Neural cell (in vitro differentiated cells): ENCODE measurements at regions not wholly inside any gene's neighbourhood (a gene's known extent, or its start where the extent isn't known, plus 50 kb on each side); places are given as distances from the start of the nearest gene placed in this dataset.

ENCODE experiments used
- H2AFZ ChIP-seq: fragments of 200-600, 300-800 bp; sonication (generic), shearing (Covaris generic); 2 replicates; pipeline ENCODE4 v1.6.0; 2014; ENCODE audit warnings: low read depth, mild to moderate bottlenecking, antibody characterized with exemption, low read length, moderate library complexity
- H3F3A ChIP-seq: fragments of 200-600 bp; shearing (Covaris generic); 2 replicates; pipeline ENCODE4 v1.6.1; 2016; ENCODE audit warnings: mild to moderate bottlenecking, moderate library complexity, mixed read lengths, antibody characterized with exemption, low read length; ENCODE audit not compliant: insufficient read depth, poor library complexity, severe bottlenecking
- H3K27ac ChIP-seq: fragments of 200-600, 300-800 bp; sonication (generic), shearing (Covaris generic); 2 replicates; pipeline ENCODE4 v1.5.1; 2014; ENCODE audit warnings: mild to moderate bottlenecking, low read length, moderate library complexity
- H3K27me3 ChIP-seq: fragments of 300-800, 200-600 bp; sonication (generic), shearing (Covaris generic); 2 replicates; pipeline ENCODE4 v1.6.0; 2014; ENCODE audit warnings: mild to moderate bottlenecking, low read depth, low read length, moderate library complexity; ENCODE audit not compliant: insufficient read depth
- H3K36me3 ChIP-seq: fragments of 300-800, 200-600 bp; sonication (generic), shearing (Covaris generic); 2 replicates; pipeline ENCODE4 v1.5.1; 2014; ENCODE audit warnings: mild to moderate bottlenecking, antibody characterized with exemption, low read length, moderate library complexity; ENCODE audit not compliant: insufficient read depth
- H3K4me2 ChIP-seq: fragments of 300-800, 200-600 bp; sonication (generic), shearing (Covaris generic); 2 replicates; pipeline ENCODE4 v1.6.0; 2014; ENCODE audit warnings: mild to moderate bottlenecking, low read length
- H3K4me3 ChIP-seq: fragments of 300-800, 200-600 bp; sonication (generic), shearing (Covaris generic); 2 replicates; pipeline ENCODE4 v1.5.1; 2014; ENCODE audit warnings: mild to moderate bottlenecking, low read length, moderate library complexity
- H3K79me2 ChIP-seq: fragments of 200-600 bp; shearing (Covaris generic); replicated peaks from 2 replicates; pipeline ENCODE4 v1.6.0; 2014; ENCODE audit warnings: mild to moderate bottlenecking, low read length, moderate library complexity; ENCODE audit not compliant: insufficient read depth
- H3K9ac ChIP-seq: fragments of 300-800, 200-600 bp; sonication (generic), shearing (Covaris generic); 2 replicates; pipeline ENCODE4 v1.6.1; 2016; ENCODE audit warnings: mild to moderate bottlenecking, low read length, mixed read lengths
- H3K9me2 ChIP-seq: fragments of 200-600 bp; shearing (Covaris generic); 2 replicates; pipeline ENCODE4 v1.6.1; 2016; ENCODE audit warnings: mild to moderate bottlenecking, low read length, mixed read lengths; ENCODE audit not compliant: insufficient read depth
- H3K9me3 ChIP-seq: fragments of 200-600, 300-800 bp; sonication (generic), shearing (Covaris generic); 2 replicates; pipeline ENCODE4 v1.6.1; 2016; ENCODE audit warnings: mild to moderate bottlenecking, mixed run types, low read length, moderate library complexity, mixed read lengths
- H4K20me1 ChIP-seq: fragments of 200-600 bp; shearing (Covaris generic); 2 replicates; pipeline ENCODE4 v1.6.1; 2016; ENCODE audit warnings: mild to moderate bottlenecking, mixed run types; ENCODE audit not compliant: insufficient read depth
- EP300 ChIP-seq: fragments of 450-650 bp; conservative IDR thresholded peaks from 2 replicates; pipeline ENCODE4 v1.6.1; 2014; ENCODE audit warnings: antibody characterized with exemption, mild to moderate bottlenecking, moderate library complexity; ENCODE audit not compliant: poor library complexity, severe bottlenecking
- EZH2 ChIP-seq: fragments of 200-600, 300-800 bp; shearing (Covaris generic), sonication (generic); IDR thresholded peaks from 2 replicates; pipeline ENCODE4 v1.6.1; 2014; ENCODE audit warnings: antibody characterized with exemption, low read length, borderline replicate concordance, mild to moderate bottlenecking; ENCODE audit not compliant: insufficient read depth, poor library complexity, severe bottlenecking
- MXI1 ChIP-seq: fragments of 450-650 bp; conservative IDR thresholded peaks from 2 replicates; pipeline ENCODE4 v1.6.1; 2014; ENCODE audit warnings: antibody characterized with exemption, mild to moderate bottlenecking; ENCODE audit not compliant: poor library complexity, severe bottlenecking
- POLR2AphosphoS5 ChIP-seq: IDR thresholded peaks from 2 replicates; pipeline ENCODE4 v1.6.1; 2012
- RAD21 ChIP-seq: fragments of 450-650 bp; conservative IDR thresholded peaks from 2 replicates; pipeline ENCODE4 v1.6.1; 2014; ENCODE audit warnings: antibody characterized with exemption, mild to moderate bottlenecking, moderate library complexity
- SMC3 ChIP-seq: fragments of 450-650 bp; conservative IDR thresholded peaks from 2 replicates; pipeline ENCODE4 v1.6.1; 2014; ENCODE audit warnings: antibody characterized with exemption, mild to moderate bottlenecking, moderate library complexity; ENCODE audit not compliant: poor library complexity
- TAF1 ChIP-seq: IDR thresholded peaks from 2 replicates; pipeline ENCODE4 v1.6.1; 2012; ENCODE audit warnings: low read depth
- TF ChIP-seq, protein P1 (sequence below): fragments of 450-650 bp; IDR thresholded peaks from 2 replicates; pipeline ENCODE4 v1.5.1; 2014; ENCODE audit warnings: antibody characterized with exemption, mild to moderate bottlenecking, moderate library complexity; ENCODE audit not compliant: poor library complexity, severe bottlenecking
- TF ChIP-seq, protein P2 (sequence below): IDR thresholded peaks from 2 replicates; pipeline ENCODE4 v1.6.1; 2012; ENCODE audit warnings: borderline replicate concordance

DNA sequence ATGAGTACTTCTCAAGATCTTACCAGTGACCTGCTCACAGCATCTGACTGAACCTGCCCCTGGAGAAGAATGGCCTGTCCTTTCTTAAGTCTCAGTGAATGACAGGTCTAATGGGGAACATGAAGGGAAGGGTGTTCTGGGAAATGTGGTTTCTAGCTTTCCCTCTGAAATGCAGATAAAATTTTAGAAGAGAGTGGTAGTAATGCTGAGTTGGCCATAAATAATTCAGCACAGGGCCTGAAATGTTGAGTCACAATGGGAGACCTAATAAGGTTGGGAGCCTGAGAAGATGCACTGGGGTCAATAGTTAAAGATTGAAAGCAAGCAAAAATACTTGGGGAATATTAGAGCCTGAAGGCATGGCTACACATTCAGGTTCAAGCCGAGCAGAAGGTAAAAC is 214.9 kb upstream of the ARHGAP24 start:
- no peaks in the 10 kb centered on the region for H3F3A ChIP-seq

DNA sequence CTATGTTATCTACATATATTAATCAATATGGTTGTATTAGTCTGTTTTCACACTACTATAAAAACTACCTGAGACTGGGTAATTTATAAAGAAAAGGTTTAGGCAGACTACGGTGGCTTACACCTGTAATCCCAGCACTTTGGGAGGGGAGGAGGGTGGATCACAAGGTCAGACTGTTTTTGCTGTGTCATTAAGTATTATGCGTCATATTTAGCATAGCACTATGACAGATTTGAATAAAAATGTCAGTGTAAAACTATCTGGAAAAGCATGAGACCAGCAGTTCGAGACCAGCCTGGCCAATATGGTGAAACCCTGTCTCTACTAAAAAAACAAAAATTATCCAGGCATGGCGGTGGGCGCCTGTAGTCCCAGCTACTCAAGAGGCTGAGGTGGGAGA is 209.7 kb upstream of the ARHGAP24 start:
- no peak overlapping the region for H3K9ac ChIP-seq
- H3K9me2 ChIP-seq, result no peaks in the 10 kb centered on the region
- no peaks in the 10 kb centered on the region for H3K27me3 ChIP-seq
- no peaks in the 10 kb centered on the region for H3K9me3 ChIP-seq
- H3K27ac ChIP-seq, result no peak overlapping the region
- no peak overlapping the region for H3K4me3 ChIP-seq
- H3F3A ChIP-seq, result no peaks in the 10 kb centered on the region
- no peaks in the 10 kb centered on the region for H3K36me3 ChIP-seq
- no peak overlapping the region for H2AFZ ChIP-seq
- H4K20me1 ChIP-seq, result no peaks in the 10 kb centered on the region
- H3K79me2 ChIP-seq, result no peaks in the 10 kb centered on the region
- TF ChIP-seq RAD21, result no peak
- no peak for TF ChIP-seq SMC3
- TF ChIP-seq, protein P1, sequence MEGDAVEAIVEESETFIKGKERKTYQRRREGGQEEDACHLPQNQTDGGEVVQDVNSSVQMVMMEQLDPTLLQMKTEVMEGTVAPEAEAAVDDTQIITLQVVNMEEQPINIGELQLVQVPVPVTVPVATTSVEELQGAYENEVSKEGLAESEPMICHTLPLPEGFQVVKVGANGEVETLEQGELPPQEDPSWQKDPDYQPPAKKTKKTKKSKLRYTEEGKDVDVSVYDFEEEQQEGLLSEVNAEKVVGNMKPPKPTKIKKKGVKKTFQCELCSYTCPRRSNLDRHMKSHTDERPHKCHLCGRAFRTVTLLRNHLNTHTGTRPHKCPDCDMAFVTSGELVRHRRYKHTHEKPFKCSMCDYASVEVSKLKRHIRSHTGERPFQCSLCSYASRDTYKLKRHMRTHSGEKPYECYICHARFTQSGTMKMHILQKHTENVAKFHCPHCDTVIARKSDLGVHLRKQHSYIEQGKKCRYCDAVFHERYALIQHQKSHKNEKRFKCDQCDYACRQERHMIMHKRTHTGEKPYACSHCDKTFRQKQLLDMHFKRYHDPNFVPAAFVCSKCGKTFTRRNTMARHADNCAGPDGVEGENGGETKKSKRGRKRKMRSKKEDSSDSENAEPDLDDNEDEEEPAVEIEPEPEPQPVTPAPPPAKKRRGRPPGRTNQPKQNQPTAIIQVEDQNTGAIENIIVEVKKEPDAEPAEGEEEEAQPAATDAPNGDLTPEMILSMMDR, result no peak
- TF ChIP-seq EZH2, result no peak
- TF ChIP-seq POLR2AphosphoS5, result no peak
- TF ChIP-seq EP300, result no peak
- TF ChIP-seq MXI1, result no peak
- TF ChIP-seq TAF1, result no peak
- TF ChIP-seq, protein P2, sequence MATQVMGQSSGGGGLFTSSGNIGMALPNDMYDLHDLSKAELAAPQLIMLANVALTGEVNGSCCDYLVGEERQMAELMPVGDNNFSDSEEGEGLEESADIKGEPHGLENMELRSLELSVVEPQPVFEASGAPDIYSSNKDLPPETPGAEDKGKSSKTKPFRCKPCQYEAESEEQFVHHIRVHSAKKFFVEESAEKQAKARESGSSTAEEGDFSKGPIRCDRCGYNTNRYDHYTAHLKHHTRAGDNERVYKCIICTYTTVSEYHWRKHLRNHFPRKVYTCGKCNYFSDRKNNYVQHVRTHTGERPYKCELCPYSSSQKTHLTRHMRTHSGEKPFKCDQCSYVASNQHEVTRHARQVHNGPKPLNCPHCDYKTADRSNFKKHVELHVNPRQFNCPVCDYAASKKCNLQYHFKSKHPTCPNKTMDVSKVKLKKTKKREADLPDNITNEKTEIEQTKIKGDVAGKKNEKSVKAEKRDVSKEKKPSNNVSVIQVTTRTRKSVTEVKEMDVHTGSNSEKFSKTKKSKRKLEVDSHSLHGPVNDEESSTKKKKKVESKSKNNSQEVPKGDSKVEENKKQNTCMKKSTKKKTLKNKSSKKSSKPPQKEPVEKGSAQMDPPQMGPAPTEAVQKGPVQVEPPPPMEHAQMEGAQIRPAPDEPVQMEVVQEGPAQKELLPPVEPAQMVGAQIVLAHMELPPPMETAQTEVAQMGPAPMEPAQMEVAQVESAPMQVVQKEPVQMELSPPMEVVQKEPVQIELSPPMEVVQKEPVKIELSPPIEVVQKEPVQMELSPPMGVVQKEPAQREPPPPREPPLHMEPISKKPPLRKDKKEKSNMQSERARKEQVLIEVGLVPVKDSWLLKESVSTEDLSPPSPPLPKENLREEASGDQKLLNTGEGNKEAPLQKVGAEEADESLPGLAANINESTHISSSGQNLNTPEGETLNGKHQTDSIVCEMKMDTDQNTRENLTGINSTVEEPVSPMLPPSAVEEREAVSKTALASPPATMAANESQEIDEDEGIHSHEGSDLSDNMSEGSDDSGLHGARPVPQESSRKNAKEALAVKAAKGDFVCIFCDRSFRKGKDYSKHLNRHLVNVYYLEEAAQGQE, result no peak
- H3K4me2 ChIP-seq, result no peak overlapping the region

More for the DNA sequence above, 214.9 kb upstream of the ARHGAP24 start:
- no peak overlapping the region for H3K4me2 ChIP-seq
- no peaks in the 10 kb centered on the region for H3K9me3 ChIP-seq
- no peak overlapping the region for H3K9ac ChIP-seq
- no peak overlapping the region for H2AFZ ChIP-seq
- H3K36me3 ChIP-seq, result no peaks in the 10 kb centered on the region
- no peaks in the 10 kb centered on the region for H3K27me3 ChIP-seq
- TF ChIP-seq RAD21 (no peak), MXI1 (no peak), EP300 (no peak), EZH2 (no peak), SMC3 (no peak), POLR2AphosphoS5 (no peak), TAF1 (no peak)
- TF ChIP-seq, protein P2, result no peak
- no peak overlapping the region for H3K27ac ChIP-seq
- no peaks in the 10 kb centered on the region for H3K79me2 ChIP-seq
- no peaks in the 10 kb centered on the region for H3K9me2 ChIP-seq
- no peaks in the 10 kb centered on the region for H4K20me1 ChIP-seq
- no peak overlapping the region for H3K4me3 ChIP-seq
